ENCODE measurements at regions not wholly inside any gene's neighbourhood (a gene's known extent, or its start where the extent isn't known, plus 50 kb on each side); places are given as distances from the start of the nearest gene placed in this dataset.
"Not testable (repeated sequence)": the region's sequence is repeated elsewhere in the genome, so short reads cannot be mapped to it uniquely, and the experiment has no call there.

DNA sequence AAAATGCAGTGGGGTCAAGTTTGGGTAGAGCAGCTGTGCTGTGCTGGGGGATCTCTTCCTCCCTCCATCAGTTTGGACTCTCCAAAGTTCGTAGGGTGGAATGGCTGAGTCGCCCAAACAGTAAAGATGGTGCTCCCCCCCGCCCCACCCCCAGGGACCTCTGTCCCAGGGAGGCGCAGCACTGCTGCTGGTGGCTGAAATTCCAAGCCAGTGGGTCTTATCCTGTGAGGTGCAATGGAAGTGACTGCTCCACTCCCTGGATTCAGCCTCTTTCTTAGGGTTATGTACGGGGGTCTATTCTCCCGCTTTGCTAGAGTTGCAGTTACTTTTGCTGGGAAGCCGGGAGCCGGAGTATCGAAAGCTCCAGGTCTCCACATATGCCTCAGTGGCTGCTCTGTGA, 97.5 kb upstream of the CTAGE1 start:
- H3K4me3 Mint-ChIP-seq = no peak overlapping the region
- no peaks in the 10 kb centered on the region for H3K27me3 Mint-ChIP-seq
- no peak overlapping the region for H3K27ac Mint-ChIP-seq
- no peaks in the 10 kb centered on the region for H3K9me3 Mint-ChIP-seq
- H3K4me1 Mint-ChIP-seq (ENCODE audit: low read depth) = no peaks in the 10 kb centered on the region
- no peaks in the 10 kb centered on the region for H3K36me3 Mint-ChIP-seq (ENCODE audit: low read depth)

DNA sequence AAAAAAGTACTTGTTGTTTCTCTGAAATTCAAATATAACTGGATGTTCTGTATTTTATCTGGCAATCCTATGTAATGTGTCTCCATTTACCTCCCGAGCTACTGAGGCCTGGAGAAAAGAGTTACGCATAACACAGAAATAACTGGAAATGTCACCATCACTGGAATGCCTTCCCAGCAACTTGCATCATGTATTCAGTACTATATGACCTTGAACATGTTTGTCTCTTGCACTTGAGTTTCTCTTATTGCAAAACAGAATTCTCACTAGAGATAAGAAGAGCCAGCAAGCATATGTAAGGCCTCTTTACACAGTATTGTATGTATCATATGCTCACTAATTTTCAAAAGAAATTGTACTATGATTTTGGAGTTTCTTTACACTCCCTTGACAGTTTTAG, 99.6 kb upstream of the CTAGE1 start:
- Mint-ChIP-seq H3K4me1 (ENCODE audit: low read depth) (no peaks in the 10 kb centered on the region), H3K27ac (no peak overlapping the region), H3K4me3 (no peak overlapping the region), H3K36me3 (ENCODE audit: low read depth) (no peaks in the 10 kb centered on the region), H3K9me3 (no peaks in the 10 kb centered on the region), H3K27me3 (no peaks in the 10 kb centered on the region)

DNA sequence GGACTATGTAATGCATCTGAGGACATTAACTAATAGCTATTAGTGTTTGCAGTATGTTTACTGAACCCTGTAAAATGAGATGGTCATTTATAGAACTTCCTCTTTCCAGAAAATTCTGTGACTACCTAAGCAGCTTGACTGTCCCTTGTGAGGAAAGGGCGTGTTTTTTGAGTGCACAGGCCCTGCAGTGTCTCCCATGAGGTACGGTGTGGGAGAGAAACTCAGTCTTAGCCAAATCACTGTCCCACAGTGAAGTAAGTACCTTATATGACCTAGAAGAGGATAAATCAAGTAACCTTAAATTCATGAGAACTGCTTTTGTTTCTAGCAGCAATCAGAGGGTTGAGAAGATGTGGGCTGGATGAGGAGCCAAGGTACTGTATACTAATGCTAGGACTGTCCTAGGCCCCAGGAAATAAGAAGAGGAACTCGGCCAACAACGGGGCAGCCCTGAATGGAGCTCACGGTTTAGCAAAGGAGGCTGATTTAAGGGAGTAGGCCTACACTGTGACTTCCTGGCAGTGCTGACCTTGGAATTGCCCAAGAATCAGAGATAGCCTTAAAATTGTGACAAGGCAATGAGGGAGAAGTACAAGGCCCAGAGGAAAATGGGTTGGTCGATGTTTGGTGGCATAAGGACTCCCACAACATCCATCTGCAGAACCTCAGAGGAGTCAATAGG, 103.5 kb upstream of the CTAGE1 start:
- H3K4me3 Mint-ChIP-seq = no peak overlapping the region
- H3K9me3 Mint-ChIP-seq = no peaks in the 10 kb centered on the region
- H3K36me3 Mint-ChIP-seq (ENCODE audit: low read depth) = no peaks in the 10 kb centered on the region
- H3K4me1 Mint-ChIP-seq (ENCODE audit: low read depth) = no peaks in the 10 kb centered on the region
- no peak overlapping the region for H3K27ac Mint-ChIP-seq
- H3K27me3 Mint-ChIP-seq = no peaks in the 10 kb centered on the region

DNA sequence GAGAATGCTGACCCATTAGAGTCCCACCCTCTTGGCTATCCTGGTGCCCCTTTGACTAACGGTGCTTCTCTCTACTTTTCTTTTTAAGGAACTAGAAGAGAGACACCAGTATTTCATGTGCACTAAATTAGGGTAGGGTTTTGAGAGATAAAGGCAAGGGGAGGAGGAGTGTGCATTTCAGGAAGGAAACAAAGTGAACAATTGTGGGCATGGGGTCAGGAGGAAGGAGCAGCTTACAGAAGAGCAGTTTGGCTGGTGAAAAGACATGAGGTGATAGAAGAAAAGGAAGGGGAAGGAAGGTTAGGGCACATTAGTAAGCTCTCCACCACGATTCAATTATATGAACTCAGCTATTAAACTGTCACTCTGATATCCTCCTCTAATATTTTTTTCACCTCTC, 105.8 kb upstream of the CTAGE1 start:
- no peak overlapping the region for H3K4me3 Mint-ChIP-seq
- no peak overlapping the region for H3K27ac Mint-ChIP-seq
- no peaks in the 10 kb centered on the region for H3K4me1 Mint-ChIP-seq (ENCODE audit: low read depth)
- H3K9me3 Mint-ChIP-seq = peaks cover 5% of the 10 kb centered on the region
- no peaks in the 10 kb centered on the region for H3K27me3 Mint-ChIP-seq
- no peaks in the 10 kb centered on the region for H3K36me3 Mint-ChIP-seq (ENCODE audit: low read depth)

DNA sequence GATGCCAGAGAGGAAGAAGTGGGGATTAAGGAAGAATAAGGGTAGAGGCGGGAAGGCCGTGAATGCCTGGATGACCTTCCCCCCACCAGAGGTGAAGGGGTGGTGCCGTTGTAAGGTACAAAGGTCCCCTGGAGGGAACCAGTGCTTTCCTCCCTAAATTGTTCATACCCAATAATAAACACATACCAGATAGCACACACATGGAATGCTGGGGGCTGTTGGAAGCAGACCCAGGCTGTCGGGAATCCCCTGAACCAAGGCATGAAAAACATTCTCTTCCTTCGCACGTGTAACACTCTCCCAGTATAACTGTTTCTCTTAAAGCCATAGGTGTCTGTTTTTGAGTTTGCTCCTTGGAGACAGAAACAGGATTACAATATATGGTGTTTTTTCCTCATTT, 107.1 kb upstream of the CTAGE1 start:
- H3K4me1 Mint-ChIP-seq (ENCODE audit: low read depth) = no peaks in the 10 kb centered on the region
- no peak overlapping the region for H3K4me3 Mint-ChIP-seq
- H3K27me3 Mint-ChIP-seq = no peaks in the 10 kb centered on the region
- H3K27ac Mint-ChIP-seq = no peak overlapping the region
- peaks cover 5% of the 10 kb centered on the region for H3K9me3 Mint-ChIP-seq
- H3K36me3 Mint-ChIP-seq (ENCODE audit: low read depth) = no peaks in the 10 kb centered on the region

DNA sequence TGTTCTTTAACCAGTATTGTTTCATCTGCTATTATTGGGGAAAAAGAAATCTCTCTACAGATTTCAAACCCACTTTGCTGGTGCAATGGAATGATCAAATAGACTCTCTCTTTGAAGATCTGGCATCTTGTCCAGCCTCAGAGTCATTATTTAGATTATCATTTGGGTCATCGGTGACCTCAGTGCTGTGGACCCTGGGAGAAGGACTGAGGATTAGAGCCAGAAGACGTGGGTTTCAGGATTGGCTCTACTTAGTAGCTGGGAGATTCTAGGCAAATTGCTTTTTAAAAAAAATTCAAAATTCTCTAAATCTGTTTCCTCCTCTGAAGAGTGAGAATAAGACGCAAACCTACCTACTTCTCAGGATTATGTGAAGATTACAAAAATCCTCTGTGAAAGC, 107.6 kb upstream of the CTAGE1 start:
- H3K27ac Mint-ChIP-seq = no peak overlapping the region
- H3K9me3 Mint-ChIP-seq = peaks cover 5% of the 10 kb centered on the region

DNA sequence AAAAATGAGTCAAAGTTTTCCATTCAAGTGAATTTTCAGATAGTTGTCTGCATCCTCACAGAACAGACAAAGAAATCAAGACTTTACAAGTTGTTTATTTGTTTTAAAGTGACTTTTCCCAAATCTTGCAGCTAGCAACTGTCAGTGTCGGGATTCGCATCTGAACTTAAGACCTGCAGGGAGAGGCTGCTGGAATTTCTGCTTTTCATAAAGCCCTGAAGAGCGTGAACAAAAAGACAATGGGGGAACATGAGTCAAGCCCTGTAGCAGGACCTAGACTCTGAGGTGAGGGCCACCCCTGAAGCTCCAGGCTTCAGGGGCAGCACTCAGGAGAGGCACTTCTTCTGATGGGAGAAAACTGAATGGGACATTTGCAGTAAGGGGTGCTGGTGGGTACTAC, 108.2 kb upstream of the CTAGE1 start:
- Mint-ChIP-seq H3K9me3 (peaks cover 5% of the 10 kb centered on the region), H3K4me1 (ENCODE audit: low read depth) (no peaks in the 10 kb centered on the region), H3K36me3 (ENCODE audit: low read depth) (no peaks in the 10 kb centered on the region), H3K27ac (no peak overlapping the region), H3K4me3 (no peak overlapping the region), H3K27me3 (no peaks in the 10 kb centered on the region)

More for the DNA sequence above, 107.6 kb upstream of the CTAGE1 start:
- Mint-ChIP-seq H3K4me3 (no peak overlapping the region), H3K4me1 (ENCODE audit: low read depth) (no peaks in the 10 kb centered on the region), H3K27me3 (no peaks in the 10 kb centered on the region), H3K36me3 (ENCODE audit: low read depth) (no peaks in the 10 kb centered on the region)

DNA sequence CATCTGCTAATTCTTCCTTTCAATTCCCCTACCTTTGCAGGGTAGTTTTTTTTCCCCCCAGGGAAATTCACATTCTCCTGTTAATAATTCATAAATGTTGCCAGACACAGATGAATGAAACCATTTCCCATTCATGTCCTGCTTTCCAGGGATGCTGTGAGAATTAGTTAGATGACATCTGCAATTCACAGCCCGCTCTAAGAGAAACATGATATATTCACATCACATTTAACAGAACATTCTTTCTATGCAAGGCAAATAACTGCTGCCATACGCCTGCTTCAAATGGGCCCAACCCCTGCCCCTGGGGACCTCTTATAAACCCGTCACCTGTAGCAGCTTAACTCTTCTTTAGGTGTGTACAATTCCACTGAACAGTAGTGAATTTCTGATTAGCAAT, 110.6 kb upstream of the CTAGE1 start:
- H3K27ac Mint-ChIP-seq = no peak overlapping the region
- no peaks in the 10 kb centered on the region for H3K36me3 Mint-ChIP-seq (ENCODE audit: low read depth)
- H3K4me3 Mint-ChIP-seq = no peak overlapping the region
- H3K9me3 Mint-ChIP-seq = peaks cover 5% of the 10 kb centered on the region
- no peaks in the 10 kb centered on the region for H3K27me3 Mint-ChIP-seq
- no peaks in the 10 kb centered on the region for H3K4me1 Mint-ChIP-seq (ENCODE audit: low read depth)

DNA sequence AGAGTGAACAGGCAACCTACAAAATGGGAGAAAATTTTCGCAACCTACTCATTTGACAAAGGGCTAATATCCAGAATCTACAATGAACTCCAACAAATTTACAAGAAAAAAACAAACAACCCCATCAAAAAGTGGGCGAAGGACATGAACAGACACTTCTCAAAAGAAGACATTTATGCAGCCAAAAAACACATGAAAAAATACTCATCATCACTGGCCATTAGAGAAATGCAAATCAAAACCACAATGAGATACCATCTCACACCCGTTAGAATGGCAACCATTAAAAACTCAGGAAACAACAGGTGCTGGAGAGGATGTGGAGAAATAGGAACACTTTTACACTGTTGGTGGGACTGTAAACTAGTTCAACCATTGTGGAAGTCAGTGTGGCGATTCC, 117.0 kb upstream of the CTAGE1 start:
- not testable (repeated sequence) for H3K4me3 Mint-ChIP-seq; H3K4me1 Mint-ChIP-seq (ENCODE audit: low read depth); H3K27me3 Mint-ChIP-seq; H3K36me3 Mint-ChIP-seq (ENCODE audit: low read depth); H3K27ac Mint-ChIP-seq; H3K9me3 Mint-ChIP-seq

DNA sequence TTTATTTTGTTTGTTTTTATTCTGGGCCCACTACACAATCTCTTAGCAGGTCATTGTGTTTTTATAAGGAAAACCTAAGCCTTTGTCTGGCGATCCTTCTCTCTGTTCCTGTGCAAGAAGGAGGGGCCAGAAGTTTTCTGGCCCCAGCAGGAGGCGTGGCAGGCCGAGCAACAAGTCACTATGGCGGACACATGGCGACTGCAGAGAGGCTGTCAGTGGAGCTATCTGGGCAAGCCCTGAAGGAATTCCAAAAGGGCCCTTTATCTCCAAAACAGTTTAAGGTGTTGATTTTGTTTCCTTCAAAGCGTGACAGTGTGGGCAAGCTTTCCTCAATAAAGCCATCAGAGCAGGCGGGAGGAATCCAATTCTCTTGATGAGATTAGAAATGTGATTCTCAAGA, 118.8 kb upstream of the CTAGE1 start:
- Mint-ChIP-seq H3K4me3 (no peak overlapping the region), H3K36me3 (ENCODE audit: low read depth) (no peaks in the 10 kb centered on the region), H3K27me3 (no peaks in the 10 kb centered on the region), H3K4me1 (ENCODE audit: low read depth) (no peaks in the 10 kb centered on the region), H3K27ac (no peak overlapping the region), H3K9me3 (no peaks in the 10 kb centered on the region)

DNA sequence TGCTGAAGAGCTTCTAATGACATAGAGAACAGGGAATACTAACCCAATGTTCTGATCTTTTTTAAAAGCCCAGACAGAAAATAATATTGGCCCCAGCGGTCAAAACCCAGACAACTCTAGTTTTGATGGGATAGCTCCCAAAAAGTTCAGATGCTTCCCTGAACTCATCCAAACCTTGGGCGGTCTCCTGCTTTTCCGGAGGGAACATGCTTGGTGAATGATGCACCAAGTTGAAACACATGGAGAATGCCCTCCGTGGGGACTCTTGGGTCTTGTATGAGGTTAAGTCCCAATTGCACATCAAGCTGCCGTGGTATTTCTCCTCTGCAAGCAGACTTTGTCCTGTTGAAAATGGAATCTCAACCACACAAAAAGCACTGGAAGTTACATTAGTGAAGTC, 120.7 kb upstream of the CTAGE1 start:
- H3K9me3 Mint-ChIP-seq = no peaks in the 10 kb centered on the region
- H3K36me3 Mint-ChIP-seq (ENCODE audit: low read depth) = no peaks in the 10 kb centered on the region
- H3K27ac Mint-ChIP-seq = no peak overlapping the region
- no peaks in the 10 kb centered on the region for H3K27me3 Mint-ChIP-seq
- H3K4me1 Mint-ChIP-seq (ENCODE audit: low read depth) = no peaks in the 10 kb centered on the region
- H3K4me3 Mint-ChIP-seq = no peak overlapping the region

DNA sequence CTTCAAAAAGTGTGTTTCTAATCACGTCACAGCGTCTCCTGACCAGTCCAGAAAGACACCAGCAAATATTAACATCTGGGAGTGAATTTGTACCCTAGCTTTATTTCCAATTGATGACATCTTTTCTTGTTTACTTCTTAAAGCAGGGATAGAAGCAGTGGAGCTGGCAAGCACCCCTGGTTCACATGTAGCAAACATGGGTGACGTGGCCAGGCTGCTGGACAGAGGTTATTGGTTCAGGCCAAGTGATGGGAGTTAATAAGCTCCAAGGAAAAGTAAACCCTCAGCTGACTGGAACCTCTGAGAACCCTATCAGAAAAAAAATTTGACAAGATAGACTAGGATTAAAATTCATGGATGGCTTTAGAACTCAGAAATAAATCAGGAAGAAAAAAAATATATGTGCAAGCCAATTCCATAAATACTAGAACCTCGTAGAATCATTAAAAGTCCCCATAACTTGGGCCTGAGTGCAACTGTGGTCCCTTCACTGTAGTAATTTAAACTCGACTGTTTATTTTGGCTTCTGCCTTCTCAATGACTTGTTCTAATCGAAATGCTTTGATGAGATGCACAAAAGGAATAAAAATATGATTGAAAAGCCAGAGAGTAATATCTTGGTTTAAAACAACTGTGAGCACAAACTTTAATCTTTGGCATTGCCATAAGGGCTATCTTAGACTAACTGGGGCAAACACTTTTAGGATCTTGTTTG, 121.5 kb upstream of the CTAGE1 start:
- Mint-ChIP-seq H3K36me3 (ENCODE audit: low read depth) (no peaks in the 10 kb centered on the region), H3K4me3 (no peak overlapping the region), H3K27ac (no peak overlapping the region), H3K4me1 (ENCODE audit: low read depth) (no peaks in the 10 kb centered on the region), H3K27me3 (no peaks in the 10 kb centered on the region), H3K9me3 (no peaks in the 10 kb centered on the region)

DNA sequence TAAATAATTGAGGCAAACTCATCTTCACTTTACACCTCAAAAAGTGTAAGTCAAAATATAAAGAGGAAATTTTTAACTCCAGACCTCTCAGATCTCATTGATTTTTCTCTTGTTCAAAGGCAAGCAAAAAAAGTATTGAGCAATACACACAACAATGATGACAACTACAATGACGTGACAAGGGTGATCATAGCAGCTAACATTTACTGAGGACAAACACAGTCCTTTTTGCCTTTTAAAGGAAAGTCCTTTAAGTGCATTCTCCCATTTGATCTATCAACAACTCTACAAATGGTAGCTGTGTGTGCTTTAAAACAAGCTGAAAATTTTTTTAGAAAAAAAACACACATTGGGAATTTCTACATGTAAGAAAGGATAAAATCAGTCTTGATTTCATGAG, 123.5 kb upstream of the CTAGE1 start:
- no peak overlapping the region for H3K4me3 Mint-ChIP-seq
- H3K27me3 Mint-ChIP-seq = no peaks in the 10 kb centered on the region
- no peaks in the 10 kb centered on the region for H3K4me1 Mint-ChIP-seq (ENCODE audit: low read depth)
- no peaks in the 10 kb centered on the region for H3K36me3 Mint-ChIP-seq (ENCODE audit: low read depth)
- no peaks in the 10 kb centered on the region for H3K9me3 Mint-ChIP-seq
- H3K27ac Mint-ChIP-seq = no peak overlapping the region

DNA sequence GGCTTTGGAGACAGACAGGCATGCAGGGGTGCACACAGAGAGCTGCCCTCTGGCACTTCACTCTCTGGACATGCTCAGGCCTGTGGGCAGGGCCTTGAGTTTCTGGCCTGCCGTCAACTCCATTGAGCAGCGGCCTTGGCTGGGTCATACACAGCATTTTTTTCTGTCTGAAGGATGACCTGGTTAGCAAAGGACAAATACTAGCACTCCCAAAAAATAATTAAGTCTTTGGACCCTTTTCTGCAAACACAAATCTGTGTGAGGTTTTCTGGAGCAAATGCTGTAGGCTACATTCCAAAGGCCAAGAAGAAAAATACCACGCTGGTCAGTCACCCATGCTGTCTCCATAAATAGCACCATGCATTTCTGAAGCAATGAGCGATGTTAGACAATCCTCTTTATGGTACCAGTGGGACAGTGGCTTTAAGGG, 124.7 kb upstream of the CTAGE1 start:
- H3K9me3 Mint-ChIP-seq = no peaks in the 10 kb centered on the region
- H3K4me3 Mint-ChIP-seq = no peak overlapping the region
- no peaks in the 10 kb centered on the region for H3K36me3 Mint-ChIP-seq (ENCODE audit: low read depth)
- no peak overlapping the region for H3K27ac Mint-ChIP-seq
- H3K4me1 Mint-ChIP-seq (ENCODE audit: low read depth) = no peaks in the 10 kb centered on the region
- no peaks in the 10 kb centered on the region for H3K27me3 Mint-ChIP-seq

DNA sequence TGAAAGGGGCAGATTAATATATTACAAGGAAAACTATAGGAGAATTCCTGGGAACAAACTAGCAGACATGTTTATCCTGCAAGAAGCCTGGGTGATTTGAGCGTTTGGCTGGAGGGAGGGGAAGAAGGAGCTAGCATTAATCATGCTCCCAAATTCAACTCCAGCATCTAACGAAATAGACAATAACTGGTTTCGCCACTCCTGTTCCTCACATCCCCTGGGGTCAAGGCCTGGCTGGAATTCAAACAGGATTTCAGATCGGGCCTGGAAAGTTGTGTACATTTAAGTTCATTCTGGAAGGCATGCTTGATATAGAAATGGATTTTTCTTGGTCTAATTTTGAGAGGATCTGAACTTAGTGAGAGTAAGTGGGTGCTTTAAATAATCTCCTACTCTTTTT, 126.1 kb upstream of the CTAGE1 start:
- H3K4me3 Mint-ChIP-seq = no peak overlapping the region

DNA sequence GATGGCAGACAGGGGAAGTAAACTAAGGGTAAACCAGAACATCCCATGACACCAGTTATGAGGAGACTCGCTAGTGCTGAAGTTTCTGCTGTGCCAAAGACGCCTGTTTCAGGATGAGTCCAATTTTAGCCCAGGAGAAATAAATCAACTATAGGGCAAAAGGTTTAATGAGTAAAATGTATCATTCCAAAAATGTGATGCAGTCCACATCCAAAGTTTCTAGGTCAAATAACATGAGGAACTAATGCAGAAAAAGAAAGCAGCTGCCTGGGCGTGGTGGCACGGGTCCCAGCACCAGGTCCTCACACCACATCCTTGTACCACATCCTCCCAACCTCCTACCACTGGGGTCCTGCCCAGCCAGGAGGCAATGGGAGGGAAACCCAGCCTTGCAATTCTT, 126.9 kb upstream of the CTAGE1 start:
- Mint-ChIP-seq H3K27me3 (no peaks in the 10 kb centered on the region), H3K9me3 (no peaks in the 10 kb centered on the region), H3K4me1 (ENCODE audit: low read depth) (no peaks in the 10 kb centered on the region), H3K36me3 (ENCODE audit: low read depth) (no peaks in the 10 kb centered on the region), H3K4me3 (no peak overlapping the region), H3K27ac (no peak overlapping the region)

More for the DNA sequence above, 126.1 kb upstream of the CTAGE1 start:
- H3K36me3 Mint-ChIP-seq (ENCODE audit: low read depth) = no peaks in the 10 kb centered on the region
- H3K27me3 Mint-ChIP-seq = no peaks in the 10 kb centered on the region
- no peak overlapping the region for H3K27ac Mint-ChIP-seq
- H3K9me3 Mint-ChIP-seq = no peaks in the 10 kb centered on the region
- no peaks in the 10 kb centered on the region for H3K4me1 Mint-ChIP-seq (ENCODE audit: low read depth)
